Stomach (tissue), 8 donors: ENCODE measurements at regions not wholly inside any gene's neighbourhood (a gene's known extent, or its start where the extent isn't known, plus 50 kb on each side); places are given as distances from the start of the nearest gene placed in this dataset.

ENCODE experiments used
- DNase-seq, 2 donors: peaks; one replicate each; pipeline versions ENCODE4 v3.0.0 to v3.0.0-alpha.2; 2013 to 2019
- H3K27ac ChIP-seq, 5 donors: fragments of 200-600 bp in 4 of 5; sonication (generic) in 4 of 5; one replicate each; pipeline ENCODE4 v1.5.1; 2013 to 2019; ENCODE audit warnings: mild to moderate bottlenecking in 1 of 5, moderate library complexity in 1 of 5
- H3K27me3 ChIP-seq, 3 donors: fragments of 200-600 bp; sonication (generic); one replicate each; pipeline ENCODE4 v1.5.1; 2017 to 2019; ENCODE audit warnings: mixed run types in 1 of 3
- H3K36me3 ChIP-seq, 4 donors: fragments of 200-600 bp; sonication (generic); 1 replicate in 3 of 4; 2 replicates in 1 of 4; pipeline ENCODE4 v1.5.1; 2016 to 2019
- H3K4me1 ChIP-seq, 4 donors: fragments of 200-600 bp; sonication (generic); one replicate each; pipeline ENCODE4 v1.5.1; 2016 to 2019
- H3K4me3 ChIP-seq, 4 donors: fragments of 200-600 bp; sonication (generic) in 3 of 4; one replicate each; pipeline ENCODE4 v1.5.1; 2016 to 2019; ENCODE audit warnings: mild to moderate bottlenecking in 1 of 4
- H3K9me3 ChIP-seq, 4 donors: fragments of 200-600 bp; sonication (generic); one replicate each; pipeline ENCODE4 v1.5.1; 2016 to 2019
- CTCF ChIP-seq, 7 experiments: fragments of 450-650 bp in 4 of 7; fragments of 200-600 bp in 3 of 7; sonication (generic) in 3 of 7; IDR thresholded peaks; one replicate each; pipeline ENCODE4 v1.5.1; 2016 to 2019; ENCODE audit warnings: antibody characterized with exemption in 7 of 7, control low read depth in 2 of 7, mild to moderate bottlenecking in 1 of 7
- EP300 ChIP-seq: sonication (generic); formaldehyde crosslinking; IDR thresholded peaks from one replicate; pipeline ENCODE4 v1.6.1; 2017; ENCODE audit warnings: antibody characterized with exemption
- POLR2A ChIP-seq, 4 donors: fragments of 450-650 bp; IDR thresholded peaks; one replicate each; pipeline ENCODE4 v1.6.1; 2016; ENCODE audit warnings: antibody characterized with exemption in 4 of 4, control low read depth in 2 of 4, mild to moderate bottlenecking in 1 of 4, moderate library complexity in 1 of 4
- POLR2AphosphoS5 ChIP-seq, 3 donors: sonication (generic); formaldehyde crosslinking; IDR thresholded peaks; one replicate each; pipeline ENCODE4 v1.6.1; 2016; ENCODE audit warnings: antibody characterized with exemption in 3 of 3
- WGBS, 5 donors: extraction: QIAGEN DNeasy Blood & Tissue Kit in 3 of 5; methylation state at CpG; one replicate each; pipeline versions ENCODE4 v1.1.5 to v1.1.7; 2013 to 2018; 5-methylcytosine and 5-hydroxymethylcytosine counted together
- intact Hi-C: fragments of 100-400 bp; cut with DNase I; formaldehyde crosslinking; loops from one replicate; pipeline ENCODE4 v1.15.1; 2023; ENCODE audit warnings: low total_unique reads
- donor health status: healthy with polysubstance abuse.
- donor health status: Bipolar disorder and iron deficiency.
- donor health status: healthy.

GRCh38 chr20:7503501-7503900 is 436.8 kb downstream of the HAO1 start:
- DNase-seq, result peak in 1 of 2 donors; percentile 30
- no peaks in the 10 kb centered on the region for H3K9me3 ChIP-seq
- no peaks in the 10 kb centered on the region for H3K36me3 ChIP-seq
- H3K4me1 ChIP-seq, result no peaks in the 10 kb centered on the region
- no peak overlapping the region for H3K27ac ChIP-seq
- intact Hi-C loops, result no loop called here
- 30 to 55% (median 41%) methylated on average over 3 of the region's 3 CpGs for WGBS, 5 donors
- no peaks in the 10 kb centered on the region for H3K27me3 ChIP-seq
- H3K4me3 ChIP-seq, result no peak overlapping the region
- TF ChIP-seq POLR2A (IDR thresholded peaks at IDR 0.05), result no peak
- no peak for TF ChIP-seq CTCF (IDR thresholded peaks at IDR 0.05)
- no peak for TF ChIP-seq EP300
- no peak for TF ChIP-seq POLR2AphosphoS5 (IDR thresholded peaks at IDR 0.05)

- no peaks in the 10 kb centered on the region for H3K27me3 ChIP-seq
- DNase-seq, result no peak
- TF ChIP-seq CTCF (IDR thresholded peaks at IDR 0.05) (no peak), POLR2AphosphoS5 (IDR thresholded peaks at IDR 0.05) (no peak), EP300 (no peak), POLR2A (IDR thresholded peaks at IDR 0.05) (no peak)
- H3K27ac ChIP-seq, result no peak overlapping the region
- H3K9me3 ChIP-seq, result no peaks in the 10 kb centered on the region
- WGBS, 5 donors, result 51 to 60% (median 53%) methylated on average over 4 of the region's 4 CpGs
- no peaks in the 10 kb centered on the region for H3K36me3 ChIP-seq
- no peaks in the 10 kb centered on the region for H3K4me1 ChIP-seq
- intact Hi-C loops, result no loop called here
- H3K4me3 ChIP-seq, result no peak overlapping the region
Observed at GRCh38 chr20:7505152-7505834, 435.0 kb downstream of the HAO1 start.

- WGBS, 5 donors, result 84 to 92% (median 90%) methylated on average over 4 of the region's 4 CpGs
- intact Hi-C loops, result no loop called here
- DNase-seq, result peak in 1 of 2 donors; percentile 6
- Histone ChIP-seq H3K27ac (no peak overlapping the region), H3K9me3 (no peaks in the 10 kb centered on the region), H3K4me3 (no peak overlapping the region), H3K36me3 (no peaks in the 10 kb centered on the region), H3K27me3 (no peaks in the 10 kb centered on the region), H3K4me1 (no peaks in the 10 kb centered on the region)
- no peak for TF ChIP-seq POLR2A (IDR thresholded peaks at IDR 0.05)
- no peak for TF ChIP-seq POLR2AphosphoS5 (IDR thresholded peaks at IDR 0.05)
- TF ChIP-seq EP300, result no peak
- no peak for TF ChIP-seq CTCF (IDR thresholded peaks at IDR 0.05)
Observed at GRCh38 chr20:7505835-7506221, 434.4 kb downstream of the HAO1 start.

- intact Hi-C loops, result no loop called here
Observed at GRCh38 chr20:7516621-7517111, 423.6 kb downstream of the HAO1 start.

More at GRCh38 chr20:7516621-7517111, 423.6 kb downstream of the HAO1 start:
- no peak for TF ChIP-seq CTCF (IDR thresholded peaks at IDR 0.05)
- no peak for TF ChIP-seq POLR2A (IDR thresholded peaks at IDR 0.05)
- no peak for TF ChIP-seq POLR2AphosphoS5 (IDR thresholded peaks at IDR 0.05)
- no peak for TF ChIP-seq EP300
- no peaks in the 10 kb centered on the region for H3K9me3 ChIP-seq
- H3K27ac ChIP-seq, result no peak overlapping the region
- DNase-seq, result peak in 1 of 2 donors; percentile 33
- no peaks in the 10 kb centered on the region for H3K27me3 ChIP-seq
- no peaks in the 10 kb centered on the region for H3K36me3 ChIP-seq
- 48 to 59% (median 50%) methylated on average over 6 of the region's 6 CpGs for WGBS, 5 donors
- H3K4me3 ChIP-seq, result no peak overlapping the region
- no peaks in the 10 kb centered on the region for H3K4me1 ChIP-seq
